Right renal cortex interstitium (tissue), 3 donors: ENCODE measurements at regions not wholly inside any gene's neighbourhood (a gene's known extent, or its start where the extent isn't known, plus 50 kb on each side); places are given as distances from the start of the nearest gene placed in this dataset.

Experiments
- DNase-seq, 3 donors: peaks; one replicate each; pipeline ENCODE4 v3.0.0-alpha.2; 2013; ENCODE audit warnings: low read depth in 3 of 3, low spot score in 2 of 3

- no peak for DNase-seq
Measured at GRCh38 chr14:49467091-49467490, 119.1 kb downstream of the RPS29 start.

- no peak for DNase-seq
Measured at GRCh38 chr14:49464885-49465284, 121.3 kb downstream of the RPS29 start.

DNA sequence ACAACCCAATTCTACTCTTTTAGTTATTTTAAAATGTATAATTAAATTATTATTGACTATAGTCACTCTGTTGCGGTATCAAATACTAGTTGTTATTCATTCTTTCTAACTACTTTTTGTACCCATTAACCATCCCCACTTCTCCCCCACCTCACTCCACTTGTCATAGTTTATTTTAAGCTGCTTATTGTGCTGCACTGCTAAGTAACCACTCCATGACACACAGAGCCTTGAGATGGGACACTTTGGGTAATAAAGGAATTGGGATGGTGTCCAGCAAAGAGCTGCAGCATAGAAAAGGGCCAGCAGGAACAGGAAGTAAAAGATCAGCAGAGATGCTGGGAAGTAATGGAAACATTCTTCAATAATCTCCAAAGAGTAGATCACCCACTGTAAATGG lies 123.0 kb downstream of the RPS29 start:
- no peak for DNase-seq

DNA sequence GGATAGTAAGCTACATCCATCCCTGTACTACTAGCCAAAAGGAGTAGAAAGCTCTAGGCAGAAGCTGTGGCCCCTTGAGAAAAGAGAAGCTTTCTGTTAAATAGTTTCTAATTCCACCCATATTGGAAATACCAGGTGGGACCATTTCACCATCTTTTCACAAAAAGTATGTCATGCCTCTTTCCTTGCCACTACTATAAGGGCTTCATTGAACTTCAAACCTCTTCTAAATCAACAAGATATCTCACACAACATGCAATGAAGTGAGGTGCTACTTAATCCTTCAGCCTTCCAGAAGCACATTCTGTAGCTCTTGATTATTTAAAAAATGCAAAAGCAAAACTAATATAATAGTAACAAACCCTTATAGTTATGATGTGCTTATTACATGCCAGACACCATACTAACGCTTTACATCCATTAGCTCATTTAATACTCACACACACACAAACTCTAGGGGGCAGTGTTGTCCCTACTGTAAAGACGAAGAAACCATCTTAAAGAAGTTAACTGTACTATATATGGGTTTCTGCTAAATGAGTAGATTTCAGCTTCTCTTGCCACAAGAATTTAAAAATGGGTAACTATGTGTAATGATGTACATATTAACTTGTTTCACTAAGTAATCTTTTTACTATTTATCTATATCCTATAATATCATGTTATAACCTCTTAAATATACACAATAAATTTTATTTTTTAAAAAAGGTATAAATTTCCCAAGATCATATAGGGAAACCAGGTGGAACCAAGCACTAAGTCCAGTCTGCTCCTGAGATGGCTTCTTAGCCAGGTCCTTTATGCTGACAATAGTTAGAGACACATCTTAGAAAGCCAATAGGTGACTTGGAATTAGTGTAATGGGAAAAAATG lies 124.4 kb downstream of the RPS29 start:
- DNase-seq: peak; percentile 23 to 44 (median 41)

- no peak for DNase-seq
Measured at GRCh38 chr14:49460662-49461061, 125.5 kb downstream of the RPS29 start.

DNA sequence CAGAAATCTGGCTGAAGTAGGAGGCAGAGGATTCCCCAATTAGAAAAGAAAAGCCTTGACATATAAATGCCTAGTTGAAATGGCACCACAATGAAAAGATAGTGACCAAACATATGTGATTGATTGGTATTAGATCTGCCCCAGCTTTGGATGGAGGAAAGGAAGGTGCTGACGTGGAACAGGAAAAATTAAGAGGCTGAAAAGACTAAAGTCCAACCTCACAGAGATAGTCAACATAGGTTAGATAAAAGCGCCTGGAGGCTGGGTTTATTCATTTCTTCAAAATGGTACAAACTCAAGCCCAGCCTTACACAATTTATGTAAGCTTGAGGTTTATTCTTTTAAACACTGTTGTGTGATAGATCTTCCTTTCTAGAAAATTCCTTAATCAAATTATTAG lies 129.6 kb downstream of the RPS29 start:
- DNase-seq: no peak

GRCh38 chr14:49451938-49452337 lies 134.2 kb downstream of the RPS29 start:
- DNase-seq: no peak

GRCh38 chr14:49449749-49450148 lies 136.4 kb downstream of the RPS29 start:
- DNase-seq: no peak

DNA sequence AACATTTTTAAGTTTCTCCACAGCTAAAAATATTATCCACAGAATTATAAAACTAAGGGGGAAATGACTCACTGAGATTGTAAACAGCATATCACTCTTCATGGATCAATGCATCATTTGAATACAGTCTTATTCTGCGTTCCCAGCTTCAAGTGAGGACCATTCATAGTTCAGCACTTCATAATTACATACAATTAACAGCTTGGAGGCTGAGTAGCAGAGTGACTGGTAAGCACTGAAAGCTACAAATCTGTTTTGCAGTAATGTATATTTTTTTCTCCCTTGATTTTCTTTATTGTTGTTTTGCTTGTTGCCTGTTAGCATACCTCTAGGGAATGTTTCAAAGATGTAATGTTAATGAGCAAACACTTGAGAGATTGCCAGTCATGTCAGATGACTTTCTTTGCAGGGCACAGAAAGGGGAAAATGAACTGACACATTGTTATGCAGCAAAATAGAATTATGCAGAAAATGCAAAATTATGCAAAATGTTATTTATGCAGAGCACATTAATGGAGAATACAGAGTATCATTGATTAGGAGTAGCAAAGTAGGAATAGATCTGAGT lies 138.6 kb downstream of the RPS29 start:
- DNase-seq: no peak

DNA sequence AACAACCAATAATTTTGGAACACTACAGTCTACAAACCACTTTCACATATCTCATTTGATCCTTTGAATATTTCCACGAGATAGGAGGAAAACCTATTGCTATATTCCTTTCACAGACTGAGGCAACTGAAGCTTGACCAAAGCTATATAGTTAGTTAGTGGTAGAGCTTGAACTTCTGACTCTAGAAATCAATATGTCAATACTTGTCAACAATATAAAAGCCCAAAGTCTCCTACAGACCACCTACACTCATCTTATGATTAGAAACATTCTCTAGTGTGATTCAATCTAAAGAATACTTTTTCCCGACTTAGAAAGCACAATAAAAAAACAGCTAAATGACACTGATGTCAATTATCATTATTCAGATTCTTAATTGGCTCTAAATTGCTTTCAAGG lies 139.4 kb downstream of the RPS29 start:
- no peak for DNase-seq

GRCh38 chr14:49438256-49438770 lies 147.9 kb downstream of the RPS29 start:
- no peak for DNase-seq

DNA sequence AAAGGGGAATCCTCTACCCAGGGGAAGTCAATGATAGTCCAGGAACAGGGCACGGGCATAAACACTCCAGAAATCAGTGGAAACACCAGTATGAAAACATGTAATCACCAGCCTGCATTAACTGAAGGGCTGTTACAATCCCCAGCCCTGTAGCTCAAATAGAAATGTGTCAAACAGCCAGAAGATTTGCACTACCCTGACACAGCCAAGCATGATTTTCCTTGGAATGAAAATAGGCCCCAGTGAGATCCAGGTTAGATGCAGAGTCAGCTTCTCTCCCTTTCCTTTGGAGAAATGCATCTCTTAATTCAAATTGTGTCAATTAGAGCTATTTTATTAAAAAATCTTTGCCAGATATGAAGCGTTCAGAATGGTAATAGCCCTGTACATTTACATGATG lies 158.1 kb downstream of the RPS29 start:
- no peak for DNase-seq

GRCh38 chr14:49427117-49427516 lies 159.1 kb downstream of the RPS29 start:
- no peak for DNase-seq

GRCh38 chr14:49425921-49426320 lies 160.3 kb downstream of the RPS29 start:
- DNase-seq: no peak

DNA sequence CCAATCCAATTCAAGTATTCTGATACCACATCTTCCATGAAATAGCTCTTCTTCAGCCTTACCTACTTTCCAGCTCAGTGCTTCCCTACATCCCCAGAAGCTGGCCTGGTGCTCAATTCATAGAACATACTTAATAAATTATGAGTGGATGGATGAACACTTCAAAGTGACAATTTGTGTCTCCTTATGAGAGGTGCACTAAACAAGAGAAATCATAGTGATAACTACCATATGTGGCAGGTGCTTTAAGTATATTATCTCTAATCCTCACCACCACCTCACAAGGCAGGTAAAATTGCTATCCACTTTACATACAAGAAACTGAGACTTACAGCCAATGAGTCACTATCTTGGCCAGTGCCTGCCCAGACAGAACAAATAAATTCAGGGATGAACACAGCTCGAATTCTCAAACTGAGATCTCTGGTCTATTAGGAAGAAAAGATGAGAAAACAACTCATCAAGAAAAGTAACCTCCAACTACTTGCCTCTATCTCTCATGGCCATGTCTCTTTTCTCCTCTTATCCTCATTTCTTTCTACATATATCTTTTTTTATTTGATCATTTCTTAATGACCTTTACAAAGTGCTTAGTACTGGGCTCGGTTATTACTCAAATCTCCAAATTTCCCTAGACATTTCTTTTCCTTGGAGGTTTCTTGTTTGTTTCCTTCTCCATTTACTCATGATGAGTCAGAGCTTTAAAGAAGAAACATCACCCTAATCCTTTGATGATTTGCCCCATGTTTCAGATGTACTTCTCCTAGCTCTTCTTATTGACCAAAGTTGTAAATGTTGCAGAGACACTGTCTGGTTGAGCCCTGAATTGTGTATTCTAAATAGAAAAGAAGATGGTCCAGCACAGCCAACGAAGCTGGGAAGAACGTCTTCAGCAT lies 161.5 kb downstream of the RPS29 start:
- no peak for DNase-seq

DNA sequence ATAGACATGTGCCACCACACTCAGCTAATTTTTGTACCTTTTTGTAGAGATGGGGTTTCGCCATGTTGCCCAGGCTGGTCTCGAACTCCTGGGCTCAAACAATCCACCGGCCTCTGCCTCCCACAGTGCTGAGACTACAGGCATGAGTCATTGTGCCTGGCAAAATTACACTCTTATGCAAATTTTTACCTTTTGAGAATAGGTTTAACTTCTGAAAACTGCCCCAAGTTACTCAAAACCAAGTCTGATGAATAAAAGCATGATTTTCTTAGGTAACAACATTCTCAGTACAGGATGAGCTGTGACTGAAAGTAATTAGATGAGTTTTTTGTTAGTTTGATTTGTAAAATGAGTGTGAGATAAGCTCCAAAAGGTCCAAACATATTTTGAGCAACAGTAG lies 166.0 kb downstream of the RPS29 start:
- no peak for DNase-seq

GRCh38 chr14:49418789-49419188 lies 167.4 kb downstream of the RPS29 start:
- DNase-seq: no peak

- DNase-seq: no peak
Measured at GRCh38 chr14:49417790-49418189, 168.4 kb downstream of the RPS29 start.

DNA sequence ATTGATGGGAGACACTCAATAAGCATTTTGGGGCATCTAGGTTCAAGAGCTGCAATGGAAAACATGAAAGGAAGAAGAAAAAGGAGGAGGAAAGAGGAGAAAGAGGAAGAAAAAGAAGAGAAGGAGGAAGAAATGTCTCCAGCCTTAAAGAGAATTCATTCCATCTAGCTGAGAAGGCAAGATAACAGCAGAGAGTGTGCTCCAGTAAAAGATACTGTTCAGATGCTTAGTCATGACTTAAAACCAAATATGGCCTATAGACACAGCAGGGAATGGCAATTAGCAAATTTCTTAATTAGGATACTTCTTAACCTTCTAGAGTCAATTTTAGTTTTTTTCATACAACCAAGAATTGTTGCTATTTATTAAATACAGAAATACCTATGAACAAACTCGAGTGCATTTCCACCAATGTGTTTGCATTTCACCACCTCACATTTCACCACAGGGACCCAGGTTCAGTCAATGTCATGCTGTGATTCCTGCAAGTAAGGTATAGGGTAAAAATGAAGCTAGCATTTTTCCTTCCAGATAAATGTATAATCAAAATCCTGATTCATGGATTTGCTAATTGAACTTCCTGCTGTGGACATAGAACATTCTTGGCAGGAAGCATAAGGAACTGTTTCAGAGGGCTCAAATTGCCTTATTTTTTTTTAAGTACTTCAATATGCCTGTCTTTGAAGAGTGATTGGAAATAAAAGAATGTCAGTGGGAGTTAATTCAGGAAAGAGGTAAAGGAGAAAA lies 177.8 kb downstream of the RPS29 start:
- no peak for DNase-seq

GRCh38 chr14:49405291-49405690 lies 180.9 kb downstream of the RPS29 start:
- no peak for DNase-seq

- no peak for DNase-seq
Measured at GRCh38 chr14:49401373-49401772, 184.8 kb downstream of the RPS29 start.
